ENCODE measurements at regions not wholly inside any gene's neighbourhood (a gene's known extent, or its start where the extent isn't known, plus 50 kb on each side); places are given as distances from the start of the nearest gene placed in this dataset.

- FAIRE-seq (no peak), DNase-seq (ENCODE audit: low read depth, low spot score) (no peak)
- no peak for TF ChIP-seq GATA2 (IDR thresholded peaks at IDR 0.05; ENCODE audit: insufficient read depth, insufficient read length, low read depth, low read length)
- TF ChIP-seq MYC (IDR thresholded peaks at IDR 0.05; ENCODE audit: low read depth, low read length), result no peak
- TF ChIP-seq POLR2AphosphoS5 (IDR thresholded peaks at IDR 0.05; ENCODE audit: insufficient read depth, low read depth, low read length), result no peak
- TF ChIP-seq POLR2A (IDR thresholded peaks at IDR 0.05; ENCODE audit: low read depth, low read length), result no peak
- no peak for TF ChIP-seq FOS (IDR thresholded peaks at IDR 0.05; ENCODE audit: borderline replicate concordance, insufficient read depth, low read length)
- TF ChIP-seq EZH2 (IDR thresholded peaks at IDR 0.05; ENCODE audit: borderline replicate concordance, low read depth, low read length, severe bottlenecking), result no peak
- TF ChIP-seq CTCF (IDR thresholded peaks at IDR 0.05; ENCODE audit: extremely low read depth in 1 of 2, insufficient read depth in 1 of 2, low read depth in 1 of 2, low read length in 2 of 2), result no peak
- TF ChIP-seq MAX (IDR thresholded peaks at IDR 0.05; ENCODE audit: insufficient read depth, insufficient read length), result no peak
- TF ChIP-seq JUN (IDR thresholded peaks at IDR 0.05; ENCODE audit: borderline replicate concordance, insufficient read depth, insufficient read length, low read depth), result no peak
- intact Hi-C loops (cut with micrococcal nuclease), result no loop called here
- no peak overlapping the region for H3K27ac ChIP-seq (ENCODE audit: insufficient read depth, low read depth, low read length)
- POLR2A ChIA-PET, result no interaction called here
- no peak overlapping the region for H3K9ac ChIP-seq (replicated peaks; ENCODE audit: extremely low read depth, insufficient read depth, low read length)
- no peaks in the 10 kb centered on the region for H3K36me3 ChIP-seq (ENCODE audit: control insufficient read depth in 2 of 2, extremely low read depth in 1 of 2, insufficient read depth in 2 of 2, low read length in 2 of 2)
- H3K27me3 ChIP-seq (ENCODE audit: control insufficient read depth in 2 of 2, insufficient read depth in 2 of 2, low read length in 2 of 2), result no peaks in the 10 kb centered on the region
- H3K4me2 ChIP-seq (ENCODE audit: insufficient read depth, low read length), result no peak overlapping the region
- H2AFZ ChIP-seq (ENCODE audit: low read depth, low read length), result no peak overlapping the region
- no peaks in the 10 kb centered on the region for H3K9me1 ChIP-seq (replicated peaks; ENCODE audit: control insufficient read depth, extremely low read depth, insufficient read depth, low read length)
- CTCF ChIA-PET, result no interaction called here
- BruUV-seq (replicated peaks), result no TSS peak
- H3K4me1 ChIP-seq (ENCODE audit: control insufficient read depth, extremely low read depth, insufficient read depth, low read length), result no peaks in the 10 kb centered on the region
- dilution Hi-C loops (cut with MboI; ENCODE audit: extremely low pct_ligation_motif_present, low sequenced_read_pairs), result no loop called here
- no peaks in the 10 kb centered on the region for H3K79me2 ChIP-seq (ENCODE audit: control insufficient read depth, insufficient read depth, low read length)
- H3K4me3 ChIP-seq (replicated peaks in 1 of 3; ENCODE audit: insufficient read depth in 1 of 3, low read depth in 1 of 3, low read length in 3 of 3), result no peak overlapping the region
- no peaks in the 10 kb centered on the region for H3K9me3 ChIP-seq (replicated peaks; ENCODE audit: control insufficient read depth, insufficient read depth, low read length)
- no peaks in the 10 kb centered on the region for H4K20me1 ChIP-seq (replicated peaks; ENCODE audit: control insufficient read depth, extremely low read depth, insufficient read depth, low read length)
Observed at GRCh38 chr15:61721418-61721817, 338.8 kb downstream of the VPS13C start.
